GM12892 (cell line): ENCODE measurements at regions not wholly inside any gene's neighbourhood (a gene's known extent, or its start where the extent isn't known, plus 50 kb on each side); places are given as distances from the start of the nearest gene placed in this dataset.

ENCODE experiments used
- DNase-seq: peaks from one replicate; pipeline ENCODE4 v3.0.0; 2011; ENCODE audit not compliant: insufficient read length
- FAIRE-seq: peaks from 2 replicates; lab custom pipeline; 2011; peaks lifted over from hg19 to GRCh38; lab: Jason Lieb, UNC
- POLR2A ChIP-seq: IDR thresholded peaks from 2 replicates; pipeline ENCODE4 v1.6.1; 2011; ENCODE audit warnings: low read depth, low read length, control low read depth
- POLR2AphosphoS5 ChIP-seq: IDR thresholded peaks from 2 replicates; pipeline ENCODE4 v1.6.1; 2011; ENCODE audit warnings: low read depth, low read length, control low read depth
- TAF1 ChIP-seq: IDR thresholded peaks from 2 replicates; pipeline ENCODE4 v1.6.1; 2011; ENCODE audit warnings: low read depth, mild to moderate bottlenecking, control low read depth, low read length, borderline replicate concordance

- TF ChIP-seq TAF1: no peak
- no peak for TF ChIP-seq POLR2AphosphoS5
- no peak for TF ChIP-seq POLR2A
- no peak for DNase-seq
- FAIRE-seq: no peak
Measured at GRCh38 chr3:157956176-157956575, 150.0 kb downstream of the SHOX2 start.

GRCh38 chr3:157953565-157953964 lies 152.7 kb downstream of the SHOX2 start:
- TF ChIP-seq POLR2A: no peak
- TF ChIP-seq TAF1: no peak
- no peak for TF ChIP-seq POLR2AphosphoS5
- DNase-seq (no peak), FAIRE-seq (no peak)

- DNase-seq (no peak), FAIRE-seq (no peak)
- no peak for TF ChIP-seq POLR2A
- no peak for TF ChIP-seq POLR2AphosphoS5
- TF ChIP-seq TAF1: no peak
Measured at GRCh38 chr3:157948605-157949383, 157.4 kb downstream of the SHOX2 start.

GRCh38 chr3:157939166-157939565 lies 167.1 kb downstream of the SHOX2 start:
- DNase-seq (no peak), FAIRE-seq (no peak)
- TF ChIP-seq POLR2AphosphoS5: no peak
- no peak for TF ChIP-seq POLR2A
- TF ChIP-seq TAF1: no peak

- no peak for FAIRE-seq
Measured at GRCh38 chr3:157938154-157938779, 168.0 kb downstream of the SHOX2 start.

DNA sequence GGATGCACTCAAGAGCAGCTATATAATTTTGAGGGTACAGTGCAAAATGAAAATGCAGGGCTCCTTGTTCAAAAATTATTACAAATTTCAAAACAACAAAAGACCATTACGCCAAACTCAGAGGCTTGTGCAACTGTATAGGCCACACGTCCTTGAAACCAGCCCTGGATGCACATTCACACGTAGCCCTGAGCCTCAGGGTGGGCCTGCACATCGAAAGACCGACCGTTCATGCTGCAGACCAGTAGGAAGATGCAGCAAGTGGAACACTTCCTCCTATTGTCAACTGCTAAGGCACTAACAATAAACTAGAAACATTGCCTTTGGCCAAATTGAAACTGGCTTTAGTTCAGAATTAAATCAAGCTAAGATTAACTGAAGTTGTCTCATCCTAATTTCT lies 174.7 kb downstream of the SHOX2 start:
- DNase-seq: no peak
- TF ChIP-seq TAF1: no peak
- TF ChIP-seq POLR2A: no peak
- TF ChIP-seq POLR2AphosphoS5: no peak
- no peak for FAIRE-seq

More at GRCh38 chr3:157938154-157938779, 168.0 kb downstream of the SHOX2 start:
- DNase-seq: no peak
- TF ChIP-seq TAF1 (no peak), POLR2AphosphoS5 (no peak), POLR2A (no peak)

DNA sequence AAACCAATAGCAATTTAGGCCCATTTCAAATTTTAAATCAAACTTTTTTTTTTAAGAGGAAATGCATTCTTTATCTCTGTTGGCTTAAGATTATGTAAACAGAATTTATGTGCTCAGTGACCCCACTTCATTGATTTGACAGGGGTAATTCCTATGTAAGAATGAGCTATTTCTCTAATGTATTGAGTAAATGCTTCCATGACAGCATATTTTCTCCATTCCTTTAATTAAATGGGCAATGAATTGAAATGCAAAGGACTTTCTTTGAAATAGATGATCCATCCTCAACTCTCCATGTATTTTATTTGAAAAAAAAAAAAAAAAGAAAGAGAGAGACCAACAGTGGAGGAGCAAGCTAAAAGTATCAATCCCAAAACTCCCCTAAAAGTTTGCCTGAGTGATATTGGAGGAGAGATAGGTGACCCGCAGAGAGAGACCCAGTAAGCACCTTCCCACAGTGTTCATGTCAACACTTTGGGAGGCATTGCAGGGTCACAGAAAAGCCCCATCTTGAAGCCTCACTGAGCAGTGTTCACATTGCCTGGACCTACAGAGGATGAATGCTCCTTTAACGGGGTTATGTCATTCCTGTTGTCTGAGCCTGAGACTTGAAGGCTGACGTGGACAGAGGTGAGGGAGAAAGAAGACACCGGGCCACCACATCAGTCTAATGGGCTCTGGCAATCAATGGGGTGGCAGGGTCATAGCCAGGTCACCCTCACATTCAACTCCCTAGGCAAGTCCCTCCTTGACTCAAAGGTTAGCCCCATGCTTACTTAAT lies 176.0 kb downstream of the SHOX2 start:
- FAIRE-seq: no peak
- TF ChIP-seq POLR2A: no peak
- no peak for TF ChIP-seq TAF1
- TF ChIP-seq POLR2AphosphoS5: no peak
- DNase-seq: no peak

GRCh38 chr3:157926822-157927221 lies 179.4 kb downstream of the SHOX2 start:
- TF ChIP-seq POLR2A (no peak), TAF1 (no peak), POLR2AphosphoS5 (no peak)
- FAIRE-seq (no peak), DNase-seq (no peak)

DNA sequence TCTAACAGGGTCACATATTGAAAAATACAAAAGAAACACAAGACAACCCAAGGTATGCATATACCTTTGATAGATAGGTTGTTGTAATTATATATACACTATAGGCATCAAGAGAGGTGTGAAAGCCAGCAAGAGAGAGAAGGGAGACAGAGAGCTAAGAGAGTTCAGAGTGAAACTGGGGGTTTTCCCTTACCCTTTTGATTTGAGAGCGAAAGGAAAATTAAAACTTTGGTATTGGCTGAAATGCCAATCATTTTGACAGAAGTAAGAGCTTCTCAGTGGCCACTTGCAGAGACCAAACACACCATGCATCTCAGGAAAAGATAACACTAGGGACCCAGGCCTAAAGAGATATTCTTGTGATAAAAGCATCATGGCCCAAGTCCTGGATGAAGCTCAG lies 183.6 kb downstream of the SHOX2 start:
- FAIRE-seq (no peak), DNase-seq (no peak)
- TF ChIP-seq POLR2A (no peak), TAF1 (no peak), POLR2AphosphoS5 (no peak)

DNA sequence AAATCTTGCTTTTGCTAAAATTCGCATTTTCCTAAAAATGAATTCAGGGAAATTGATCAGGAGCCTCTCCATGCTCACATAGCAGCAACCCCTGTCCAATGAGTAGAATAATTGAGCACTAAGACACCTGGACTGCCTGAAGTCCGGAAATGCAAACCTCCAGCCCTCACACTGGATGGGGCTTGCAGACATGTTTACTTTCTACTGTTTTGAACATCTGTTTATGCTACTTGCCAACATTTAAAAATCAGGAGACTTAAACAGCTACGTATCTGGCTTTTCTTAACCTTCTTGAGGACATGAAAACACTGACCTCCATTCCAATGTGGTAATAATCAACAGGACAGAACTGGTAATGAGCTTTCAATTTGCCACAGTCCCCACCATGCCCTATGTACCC lies 184.4 kb downstream of the SHOX2 start:
- TF ChIP-seq POLR2AphosphoS5: no peak
- no peak for TF ChIP-seq POLR2A
- no peak for TF ChIP-seq TAF1
- no peak for DNase-seq
- no peak for FAIRE-seq
